Gastrocnemius medialis (tissue), 4 donors: ENCODE measurements at regions not wholly inside any gene's neighbourhood (a gene's known extent, or its start where the extent isn't known, plus 50 kb on each side); places are given as distances from the start of the nearest gene placed in this dataset.

Experiments used
- ATAC-seq, 2 donors: fragments of 150-250 bp; one replicate each; pipeline ENCODE4 v1.9.1; 2016
- DNase-seq, 2 donors: peaks; one replicate each; pipeline ENCODE4 v3.0.0-alpha.2; 2019
- H3K27ac ChIP-seq, 4 donors: fragments of 200-600 bp; sonication (generic); 1 replicate in 1 of 4; 2 replicates in 3 of 4; pipeline ENCODE4 v1.5.1; 2016 to 2018; ENCODE audit warnings: mild to moderate bottlenecking in 2 of 4, moderate library complexity in 1 of 4
- H3K27me3 ChIP-seq, 3 donors: fragments of 200-600 bp; sonication (generic) in 2 of 3; 1 replicate in 1 of 3; 2 replicates in 2 of 3; pipeline versions ENCODE4 v1.5.1 to v1.6.0; 2016 to 2019; ENCODE audit warnings: mild to moderate bottlenecking in 1 of 3, moderate library complexity in 1 of 3
- H3K36me3 ChIP-seq, 2 donors: fragments of 200-600 bp; sonication (generic) in 1 of 2; one replicate each; pipeline ENCODE4 v1.5.1; 2017 to 2018
- H3K4me1 ChIP-seq, 2 donors: fragments of 200-600 bp; sonication (generic) in 1 of 2; one replicate each; pipeline ENCODE4 v1.5.1; 2016 to 2017; ENCODE audit warnings: mild to moderate bottlenecking in 2 of 2
- H3K4me3 ChIP-seq, 4 donors: fragments of 200-600 bp; sonication (generic) in 3 of 4; 1 replicate in 1 of 4; 2 replicates in 3 of 4; pipeline ENCODE4 v1.5.1; 2016 to 2019; ENCODE audit warnings: mild to moderate bottlenecking in 2 of 4
- H3K9me3 ChIP-seq, 3 donors: fragments of 200-600 bp; sonication (generic) in 2 of 3; 1 replicate in 1 of 3; 2 replicates in 2 of 3; pipeline ENCODE4 v1.5.1; 2016 to 2019
- POLR2A ChIP-seq, 2 donors: fragments of 450-650 bp; IDR thresholded peaks; one replicate each; pipeline ENCODE4 v1.6.1; 2017; ENCODE audit warnings: antibody characterized with exemption in 2 of 2, mild to moderate bottlenecking in 2 of 2, moderate library complexity in 2 of 2
- in situ Hi-C, 4 donors: fragments of 200-750 bp; cut with MboI; loops; one replicate each; pipeline versions ENCODE4 v1.15.0 to v1.8.0; 2017; ENCODE audit warnings: low sequenced_read_pairs in 4 of 4
- intact Hi-C: fragments of 100-400 bp; cut with DNase I; formaldehyde crosslinking; loops from one replicate; pipeline ENCODE4 v1.15.1; 2023; ENCODE audit warnings: low total_unique reads
- TF ChIP-seq, protein P1 (sequence below), 5 experiments: fragments of 450-650 bp in 3 of 5; fragments of 200-600 bp in 2 of 5; sonication (generic) in 2 of 5; IDR thresholded peaks in 4 of 5; conservative IDR thresholded peaks in 1 of 5; 1 replicate in 4 of 5; 2 replicates in 1 of 5; pipeline ENCODE4 v1.5.1; 2016 to 2019; ENCODE audit warnings: antibody characterized with exemption in 5 of 5, mild to moderate bottlenecking in 3 of 5, moderate library complexity in 3 of 5

- Histone ChIP-seq H3K27me3 (no peaks in the 10 kb centered on the region), H3K9me3 (no peaks in the 10 kb centered on the region), H3K36me3 (no peaks in the 10 kb centered on the region), H3K4me1 (no peaks in the 10 kb centered on the region), H3K4me3 (no peak overlapping the region), H3K27ac (no peak overlapping the region)
- ATAC-seq (no peak), DNase-seq (no peak)
- intact Hi-C loops, result no loop called here
- in situ Hi-C loops, result no loop called here
- TF ChIP-seq, protein P1, sequence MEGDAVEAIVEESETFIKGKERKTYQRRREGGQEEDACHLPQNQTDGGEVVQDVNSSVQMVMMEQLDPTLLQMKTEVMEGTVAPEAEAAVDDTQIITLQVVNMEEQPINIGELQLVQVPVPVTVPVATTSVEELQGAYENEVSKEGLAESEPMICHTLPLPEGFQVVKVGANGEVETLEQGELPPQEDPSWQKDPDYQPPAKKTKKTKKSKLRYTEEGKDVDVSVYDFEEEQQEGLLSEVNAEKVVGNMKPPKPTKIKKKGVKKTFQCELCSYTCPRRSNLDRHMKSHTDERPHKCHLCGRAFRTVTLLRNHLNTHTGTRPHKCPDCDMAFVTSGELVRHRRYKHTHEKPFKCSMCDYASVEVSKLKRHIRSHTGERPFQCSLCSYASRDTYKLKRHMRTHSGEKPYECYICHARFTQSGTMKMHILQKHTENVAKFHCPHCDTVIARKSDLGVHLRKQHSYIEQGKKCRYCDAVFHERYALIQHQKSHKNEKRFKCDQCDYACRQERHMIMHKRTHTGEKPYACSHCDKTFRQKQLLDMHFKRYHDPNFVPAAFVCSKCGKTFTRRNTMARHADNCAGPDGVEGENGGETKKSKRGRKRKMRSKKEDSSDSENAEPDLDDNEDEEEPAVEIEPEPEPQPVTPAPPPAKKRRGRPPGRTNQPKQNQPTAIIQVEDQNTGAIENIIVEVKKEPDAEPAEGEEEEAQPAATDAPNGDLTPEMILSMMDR (IDR thresholded peaks at IDR 0.05 in 4 of 5, conservative IDR thresholded peaks at IDR 0.05 in 1 of 5), result no peak
- no peak for TF ChIP-seq POLR2A (IDR thresholded peaks at IDR 0.05)
Observed at GRCh38 chr18:67919316-67919715, 402.8 kb upstream of the DSEL start.

- H3K27me3 ChIP-seq, result no peaks in the 10 kb centered on the region
- no peaks in the 10 kb centered on the region for H3K9me3 ChIP-seq
- no peaks in the 10 kb centered on the region for H3K4me1 ChIP-seq
- intact Hi-C loops (no loop called here), in situ Hi-C loops (no loop called here)
- no peaks in the 10 kb centered on the region for H3K36me3 ChIP-seq
- no peak overlapping the region for H3K27ac ChIP-seq
- ATAC-seq, result no peak
- DNase-seq, result no peak
- no peak overlapping the region for H3K4me3 ChIP-seq
- TF ChIP-seq, protein P1 (IDR thresholded peaks at IDR 0.05 in 4 of 5, conservative IDR thresholded peaks at IDR 0.05 in 1 of 5), result no peak
- no peak for TF ChIP-seq POLR2A (IDR thresholded peaks at IDR 0.05)
Observed at GRCh38 chr18:67916097-67916496, 399.6 kb upstream of the DSEL start.

DNA sequence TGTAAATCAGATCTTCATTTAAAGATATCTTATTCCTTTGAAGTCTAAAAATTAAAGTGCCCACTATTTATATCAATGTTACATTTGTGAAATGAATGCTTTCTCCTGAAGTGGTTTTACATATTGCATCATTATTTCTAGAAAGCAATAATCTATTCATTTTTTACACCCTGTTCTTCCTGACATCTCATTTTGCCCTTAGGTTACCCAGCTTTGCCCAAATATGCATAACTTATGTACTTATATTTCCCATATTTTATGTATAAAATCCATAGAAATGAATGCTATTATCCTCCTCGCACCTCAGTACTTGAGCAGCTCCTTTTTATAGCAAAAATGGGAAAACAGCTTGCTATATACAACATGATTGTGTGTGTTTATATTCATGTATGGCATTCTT, 396.5 kb upstream of the DSEL start:
- H3K4me1 ChIP-seq, result no peaks in the 10 kb centered on the region
- no peaks in the 10 kb centered on the region for H3K27me3 ChIP-seq
- DNase-seq (no peak), ATAC-seq (no peak)
- no peak overlapping the region for H3K4me3 ChIP-seq
- in situ Hi-C loops (no loop called here), intact Hi-C loops (no loop called here)
- TF ChIP-seq, protein P1 (IDR thresholded peaks at IDR 0.05 in 4 of 5, conservative IDR thresholded peaks at IDR 0.05 in 1 of 5), result no peak
- no peak for TF ChIP-seq POLR2A (IDR thresholded peaks at IDR 0.05)
- no peak overlapping the region for H3K27ac ChIP-seq
- H3K36me3 ChIP-seq, result no peaks in the 10 kb centered on the region
- H3K9me3 ChIP-seq, result no peaks in the 10 kb centered on the region

DNA sequence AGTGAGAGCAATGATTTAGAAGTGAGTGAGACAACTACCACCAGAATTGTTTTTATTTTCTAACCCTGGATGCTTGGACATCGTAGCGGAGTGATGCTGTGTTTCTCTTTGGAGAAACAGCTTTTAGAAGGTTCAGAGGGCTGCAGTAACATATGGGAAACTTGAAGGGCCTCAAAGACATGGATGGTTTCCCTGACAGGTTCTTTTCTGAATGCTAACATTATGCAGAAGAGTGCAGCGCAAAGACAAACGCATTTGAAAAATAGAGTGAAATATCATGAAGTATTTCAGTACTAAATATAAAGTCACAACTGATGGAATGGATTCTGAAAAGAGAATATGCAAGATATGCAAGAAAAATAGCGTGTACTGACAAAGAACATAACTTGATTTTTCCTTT, 385.1 kb upstream of the DSEL start:
- in situ Hi-C loops, result no loop called here
- H3K4me3 ChIP-seq, result no peak overlapping the region
- TF ChIP-seq POLR2A (IDR thresholded peaks at IDR 0.05), result no peak
- TF ChIP-seq, protein P1 (IDR thresholded peaks at IDR 0.05 in 4 of 5, conservative IDR thresholded peaks at IDR 0.05 in 1 of 5), result no peak
- no peak for DNase-seq
- no peak for ATAC-seq
- H3K9me3 ChIP-seq, result no peaks in the 10 kb centered on the region
- H3K27ac ChIP-seq, result no peak overlapping the region
- no peaks in the 10 kb centered on the region for H3K36me3 ChIP-seq
- H3K4me1 ChIP-seq, result no peaks in the 10 kb centered on the region
- intact Hi-C loops, result no loop called here
- no peaks in the 10 kb centered on the region for H3K27me3 ChIP-seq

DNA sequence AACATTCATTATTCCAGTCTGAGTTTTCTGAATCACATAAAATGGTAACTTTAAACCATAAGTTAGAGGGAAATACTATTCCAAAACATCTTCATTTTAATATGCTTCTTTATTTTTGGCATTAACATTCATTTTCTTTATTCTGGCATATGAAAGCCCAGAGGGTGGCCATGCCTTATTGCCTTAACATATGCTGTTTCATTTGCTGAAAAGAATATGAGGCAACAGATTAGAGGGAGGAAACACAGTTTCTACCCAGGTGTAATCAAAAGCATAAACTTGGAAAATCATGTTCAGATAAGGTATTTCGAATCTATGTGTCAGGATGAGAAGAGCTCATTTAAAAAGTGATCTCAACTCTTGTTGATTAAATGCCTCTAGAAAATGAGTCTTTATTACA, 379.9 kb upstream of the DSEL start:
- DNase-seq, result no peak
- in situ Hi-C loops (no loop called here), intact Hi-C loops (no loop called here)
- no peak overlapping the region for H3K27ac ChIP-seq
- H3K4me3 ChIP-seq, result no peak overlapping the region
- TF ChIP-seq, protein P1 (IDR thresholded peaks at IDR 0.05 in 4 of 5, conservative IDR thresholded peaks at IDR 0.05 in 1 of 5), result no peak
- no peak for TF ChIP-seq POLR2A (IDR thresholded peaks at IDR 0.05)
- no peaks in the 10 kb centered on the region for H3K9me3 ChIP-seq
- H3K4me1 ChIP-seq, result no peaks in the 10 kb centered on the region
- no peaks in the 10 kb centered on the region for H3K27me3 ChIP-seq
- no peak for ATAC-seq
- H3K36me3 ChIP-seq, result no peaks in the 10 kb centered on the region
